HepG2 (cell line): ENCODE measurements at regions not wholly inside any gene's neighbourhood (a gene's known extent, or its start where the extent isn't known, plus 50 kb on each side); places are given as distances from the start of the nearest gene placed in this dataset.

Experiments
- CEBPB ChIP-seq: IDR thresholded peaks from 2 replicates; pipeline ENCODE4 v1.6.1; 2011; ENCODE audit warnings: low read depth, low read length, improper control_type of control experiment, borderline replicate concordance
- CREB1 ChIP-seq, 2 experiments: fragments of 450-650 bp in 1 of 2; IDR thresholded peaks; 2 replicates each; pipeline ENCODE4 v1.6.1; 2016 to 2017; ENCODE audit warnings: control low read depth in 1 of 2, mild to moderate bottlenecking in 1 of 2, missing compliant biosample characterization in 1 of 2, missing genetic modification characterization in 1 of 2
- CSRNP2 ChIP-seq: sonication (generic); formaldehyde crosslinking; conservative IDR thresholded peaks from 2 replicates; pipeline ENCODE4 v1.8.0; 2022; ENCODE audit warnings: low read depth, missing genetic modification reagents
- HDAC6 ChIP-seq: fragments of 200-600 bp; sonication (generic); IDR thresholded peaks from 2 replicates; pipeline ENCODE4 v1.7.0; 2017; ENCODE audit warnings: mild to moderate bottlenecking, antibody characterized with exemption, low read length, low read depth
- MED1 ChIP-seq: sonication (generic); formaldehyde crosslinking; IDR thresholded peaks from 2 replicates; pipeline ENCODE4 v1.4.0; 2020; ENCODE audit warnings: missing genetic modification reagents
- MEIS1 ChIP-seq: sonication (generic); formaldehyde crosslinking; IDR thresholded peaks from 2 replicates; pipeline ENCODE4 v1.9.0; 2021; ENCODE audit warnings: mild to moderate bottlenecking, missing genetic modification reagents, moderate library complexity, borderline replicate concordance
- POLR2AphosphoS5 ChIP-seq: IDR thresholded peaks from 2 replicates; pipeline ENCODE4 v1.6.1; 2012; ENCODE audit warnings: low read depth, low read length
- RFXANK ChIP-seq: IDR thresholded peaks from 2 replicates; pipeline ENCODE4 v1.6.1; 2016
- ZFP62 ChIP-seq: sonication (generic); formaldehyde crosslinking; IDR thresholded peaks from 2 replicates; pipeline ENCODE4 v1.4.0; 2020; ENCODE audit warnings: missing genetic modification reagents
- ZNF143 ChIP-seq: sonication (generic); formaldehyde crosslinking; IDR thresholded peaks from 2 replicates; pipeline ENCODE4 v1.4.0; 2020; ENCODE audit warnings: missing genetic modification reagents
- ZNF644 ChIP-seq: IDR thresholded peaks from 2 replicates; pipeline ENCODE4 v1.6.1; 2016; ENCODE audit warnings: low read depth
- ZNF670 ChIP-seq: sonication (generic); formaldehyde crosslinking; IDR thresholded peaks from 2 replicates; pipeline ENCODE4 v1.8.0; 2022; ENCODE audit warnings: mild to moderate bottlenecking, missing genetic modification reagents, borderline replicate concordance
- TF ChIP-seq, protein P1 (sequence below): sonication (generic); formaldehyde crosslinking; IDR thresholded peaks from 2 replicates; pipeline ENCODE4 v1.4.0; 2020; ENCODE audit warnings: missing genetic modification reagents
- TF ChIP-seq, protein P2 (sequence below), 2 experiments: sonication (generic) in 1 of 2; formaldehyde crosslinking in 1 of 2; IDR thresholded peaks; 2 replicates each; pipeline versions ENCODE4 v1.4.0 to v1.6.1; 2018 to 2020; ENCODE audit warnings: missing genetic modification reagents in 2 of 2, borderline replicate concordance in 1 of 2, low read depth in 1 of 2, mild to moderate bottlenecking in 1 of 2, missing biosample characterization in 1 of 2

DNA sequence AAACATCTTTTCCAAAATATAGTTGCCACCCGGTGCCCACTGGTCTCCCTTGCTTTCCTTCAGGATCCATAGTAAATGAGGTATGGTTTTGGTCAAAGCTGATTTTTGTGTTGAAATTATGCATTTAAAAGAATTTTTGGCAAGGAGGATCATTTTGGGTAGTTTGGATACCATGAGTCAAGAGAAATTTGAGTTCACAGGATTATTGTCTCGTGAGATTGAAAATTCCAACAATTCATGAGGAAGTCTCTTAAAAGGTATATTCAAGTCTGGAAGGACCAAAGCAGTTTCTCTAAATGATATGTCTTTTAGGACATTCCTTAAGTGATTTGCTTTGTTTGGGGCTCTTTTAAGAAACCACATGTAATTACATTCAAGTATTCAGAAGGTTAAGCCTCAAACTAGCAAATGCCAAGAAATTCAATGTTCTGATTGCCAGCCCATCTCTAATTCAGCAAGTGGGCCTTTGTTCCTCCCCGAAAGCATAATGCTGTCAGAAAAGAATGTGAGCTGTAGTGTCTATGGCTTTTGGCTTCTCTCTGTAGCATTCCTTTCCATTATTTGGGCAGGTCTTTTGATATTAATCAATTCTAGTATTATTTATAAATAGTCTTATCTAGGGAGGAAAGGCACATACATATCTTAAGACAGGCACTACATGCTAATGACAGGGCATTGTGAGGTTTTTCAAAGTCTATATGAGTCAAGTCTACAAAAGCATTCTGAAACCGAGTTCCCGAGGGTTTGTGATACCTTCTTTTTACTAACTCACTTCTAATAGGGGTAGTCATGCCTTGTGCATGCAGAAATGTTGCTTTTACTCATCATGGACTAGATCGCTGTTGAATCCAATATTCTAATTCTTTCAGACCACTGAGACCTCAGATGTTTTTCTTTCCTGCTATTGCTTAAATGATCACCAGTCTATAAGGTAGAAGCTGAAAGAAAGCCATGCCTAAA is 453.9 kb downstream of the ENC1 start:
- TF ChIP-seq POLR2AphosphoS5 (no peak), RFXANK (CRISPR knock-in tag) (no peak), MEIS1 (no peak), MED1 (no peak), CSRNP2 (CRISPR knock-in tag) (no peak), CEBPB (no peak), HDAC6 (no peak), ZNF143 (CRISPR knock-in tag) (no peak), ZNF670 (CRISPR knock-in tag) (no peak), ZFP62 (CRISPR knock-in tag) (no peak), CREB1 (IDR thresholded peaks at IDR 0.05) (no peak), CREB1 (CRISPR knock-in tag; IDR thresholded peaks at IDR 0.05) (no peak), ZNF644 (no peak)
- TF ChIP-seq, protein P1, sequence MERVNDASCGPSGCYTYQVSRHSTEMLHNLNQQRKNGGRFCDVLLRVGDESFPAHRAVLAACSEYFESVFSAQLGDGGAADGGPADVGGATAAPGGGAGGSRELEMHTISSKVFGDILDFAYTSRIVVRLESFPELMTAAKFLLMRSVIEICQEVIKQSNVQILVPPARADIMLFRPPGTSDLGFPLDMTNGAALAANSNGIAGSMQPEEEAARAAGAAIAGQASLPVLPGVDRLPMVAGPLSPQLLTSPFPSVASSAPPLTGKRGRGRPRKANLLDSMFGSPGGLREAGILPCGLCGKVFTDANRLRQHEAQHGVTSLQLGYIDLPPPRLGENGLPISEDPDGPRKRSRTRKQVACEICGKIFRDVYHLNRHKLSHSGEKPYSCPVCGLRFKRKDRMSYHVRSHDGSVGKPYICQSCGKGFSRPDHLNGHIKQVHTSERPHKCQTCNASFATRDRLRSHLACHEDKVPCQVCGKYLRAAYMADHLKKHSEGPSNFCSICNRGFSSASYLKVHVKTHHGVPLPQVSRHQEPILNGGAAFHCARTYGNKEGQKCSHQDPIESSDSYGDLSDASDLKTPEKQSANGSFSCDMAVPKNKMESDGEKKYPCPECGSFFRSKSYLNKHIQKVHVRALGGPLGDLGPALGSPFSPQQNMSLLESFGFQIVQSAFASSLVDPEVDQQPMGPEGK (CRISPR knock-in tag) = no peak
- TF ChIP-seq, protein P2, sequence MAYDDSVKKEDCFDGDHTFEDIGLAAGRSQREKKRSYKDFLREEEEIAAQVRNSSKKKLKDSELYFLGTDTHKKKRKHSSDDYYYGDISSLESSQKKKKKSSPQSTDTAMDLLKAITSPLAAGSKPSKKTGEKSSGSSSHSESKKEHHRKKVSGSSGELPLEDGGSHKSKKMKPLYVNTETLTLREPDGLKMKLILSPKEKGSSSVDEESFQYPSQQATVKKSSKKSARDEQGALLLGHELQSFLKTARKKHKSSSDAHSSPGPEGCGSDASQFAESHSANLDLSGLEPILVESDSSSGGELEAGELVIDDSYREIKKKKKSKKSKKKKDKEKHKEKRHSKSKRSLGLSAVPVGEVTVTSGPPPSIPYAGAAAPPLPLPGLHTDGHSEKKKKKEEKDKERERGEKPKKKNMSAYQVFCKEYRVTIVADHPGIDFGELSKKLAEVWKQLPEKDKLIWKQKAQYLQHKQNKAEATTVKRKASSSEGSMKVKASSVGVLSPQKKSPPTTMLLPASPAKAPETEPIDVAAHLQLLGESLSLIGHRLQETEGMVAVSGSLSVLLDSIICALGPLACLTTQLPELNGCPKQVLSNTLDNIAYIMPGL (CRISPR knock-in tag; IDR thresholded peaks at IDR 0.05; ENCODE audit: borderline replicate concordance in 1 of 2, low read depth in 1 of 2) = no peak
